ENCODE measurements at regions not wholly inside any gene's neighbourhood (a gene's known extent, or its start where the extent isn't known, plus 50 kb on each side); places are given as distances from the start of the nearest gene placed in this dataset.
"Not testable (repeated sequence)": the region's sequence is repeated elsewhere in the genome, so short reads cannot be mapped to it uniquely, and the experiment has no call there.

- Histone ChIP-seq H3K27ac (ENCODE audit: low read depth, low read length) (no peak overlapping the region), H3K4me3 (ENCODE audit: low read depth, low read length) (no peak overlapping the region), H3K27me3 (ENCODE audit: control insufficient read depth, insufficient read depth, low read length) (no peaks in the 10 kb centered on the region), H3K9me3 (ENCODE audit: control insufficient read depth, insufficient read depth, low read length) (no peaks in the 10 kb centered on the region)
- DNase-seq (ENCODE audit: low read depth, low spot score) = no peak
- POLR2A ChIA-PET = no interaction called here
- CTCF ChIA-PET = no interaction called here
- TF ChIP-seq, protein P1, sequence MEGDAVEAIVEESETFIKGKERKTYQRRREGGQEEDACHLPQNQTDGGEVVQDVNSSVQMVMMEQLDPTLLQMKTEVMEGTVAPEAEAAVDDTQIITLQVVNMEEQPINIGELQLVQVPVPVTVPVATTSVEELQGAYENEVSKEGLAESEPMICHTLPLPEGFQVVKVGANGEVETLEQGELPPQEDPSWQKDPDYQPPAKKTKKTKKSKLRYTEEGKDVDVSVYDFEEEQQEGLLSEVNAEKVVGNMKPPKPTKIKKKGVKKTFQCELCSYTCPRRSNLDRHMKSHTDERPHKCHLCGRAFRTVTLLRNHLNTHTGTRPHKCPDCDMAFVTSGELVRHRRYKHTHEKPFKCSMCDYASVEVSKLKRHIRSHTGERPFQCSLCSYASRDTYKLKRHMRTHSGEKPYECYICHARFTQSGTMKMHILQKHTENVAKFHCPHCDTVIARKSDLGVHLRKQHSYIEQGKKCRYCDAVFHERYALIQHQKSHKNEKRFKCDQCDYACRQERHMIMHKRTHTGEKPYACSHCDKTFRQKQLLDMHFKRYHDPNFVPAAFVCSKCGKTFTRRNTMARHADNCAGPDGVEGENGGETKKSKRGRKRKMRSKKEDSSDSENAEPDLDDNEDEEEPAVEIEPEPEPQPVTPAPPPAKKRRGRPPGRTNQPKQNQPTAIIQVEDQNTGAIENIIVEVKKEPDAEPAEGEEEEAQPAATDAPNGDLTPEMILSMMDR (IDR thresholded peaks at IDR 0.05; ENCODE audit: low read depth, low read length) = no peak
Measured at GRCh38 chr14:27634056-27634970, 1036.5 kb upstream of the NOVA1 start.

GRCh38 chr14:27640688-27641087 is 1042.9 kb upstream of the NOVA1 start:
- H3K4me3 ChIP-seq (ENCODE audit: low read depth, low read length); H3K27me3 ChIP-seq (ENCODE audit: control insufficient read depth, insufficient read depth, low read length); POLR2A ChIA-PET; DNase-seq (ENCODE audit: low read depth, low spot score); H3K9me3 ChIP-seq (ENCODE audit: control insufficient read depth, insufficient read depth, low read length); H3K27ac ChIP-seq (ENCODE audit: low read depth, low read length): not testable (repeated sequence)
- CTCF ChIA-PET = interaction anchor here (0.6 kb wide), 1 partner anchor 1255 kb away, joined by 3 read pairs; no protein-coding TSS in a partner anchor

DNA sequence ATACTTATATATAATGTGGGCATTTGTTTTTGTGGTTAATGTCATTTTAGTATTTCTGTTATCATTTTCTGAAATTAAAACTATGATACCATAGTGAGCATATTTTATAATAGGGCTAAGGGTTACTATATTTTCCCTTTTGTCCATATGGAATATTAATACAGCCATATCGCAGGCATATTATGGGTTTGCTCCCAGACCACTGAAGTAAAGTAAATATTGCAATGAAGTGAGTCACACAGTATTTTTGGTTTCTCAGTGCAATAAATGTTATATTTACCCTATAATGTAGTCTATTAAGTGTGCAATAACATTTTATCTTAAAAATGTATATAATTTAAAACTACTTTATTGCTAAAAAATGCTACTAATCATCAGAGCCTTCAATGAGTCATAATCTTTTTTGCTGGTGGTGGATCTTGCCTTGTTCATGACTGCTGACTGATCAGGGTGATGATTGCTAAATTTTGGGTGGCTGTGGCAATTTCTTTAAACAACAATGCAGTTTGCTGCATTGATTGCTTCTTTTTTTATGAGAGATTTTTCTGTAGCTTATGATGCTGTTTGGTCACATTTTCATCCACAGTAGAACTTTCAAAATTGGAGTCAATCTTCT is 1044.5 kb upstream of the NOVA1 start:
- TF ChIP-seq, protein P1 (IDR thresholded peaks at IDR 0.05; ENCODE audit: low read depth, low read length) = no peak
- H3K9me3 ChIP-seq (ENCODE audit: control insufficient read depth, insufficient read depth, low read length) = no peaks in the 10 kb centered on the region
- ChIA-PET POLR2A (no interaction called here), CTCF (no interaction called here)
- no peaks in the 10 kb centered on the region for H3K27me3 ChIP-seq (ENCODE audit: control insufficient read depth, insufficient read depth, low read length)
- no peak for DNase-seq (ENCODE audit: low read depth, low spot score)
- no peak overlapping the region for H3K4me3 ChIP-seq (ENCODE audit: low read depth, low read length)
- no peak overlapping the region for H3K27ac ChIP-seq (ENCODE audit: low read depth, low read length)

DNA sequence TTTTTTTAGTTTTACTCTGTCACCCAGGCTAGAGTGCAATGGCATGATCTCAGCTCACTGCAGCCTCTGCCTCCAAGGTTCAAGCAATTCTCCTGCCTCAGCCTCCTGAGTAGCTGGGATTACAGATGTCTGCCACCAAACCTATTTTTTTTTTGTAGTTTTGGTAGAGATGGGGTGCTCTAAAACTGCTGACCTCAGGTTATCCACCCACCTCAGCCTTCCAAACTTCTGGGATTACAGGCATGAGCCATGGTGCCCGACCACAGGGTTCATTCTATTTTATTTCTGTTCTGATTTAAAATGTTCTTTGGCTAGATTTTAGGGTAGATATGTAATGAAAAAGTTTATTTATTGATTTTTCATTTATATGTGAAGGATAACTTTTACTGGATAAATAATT is 1062.8 kb upstream of the NOVA1 start:
- TF ChIP-seq, protein P1 (IDR thresholded peaks at IDR 0.05; ENCODE audit: low read depth, low read length) = no peak
- H3K27me3 ChIP-seq (ENCODE audit: control insufficient read depth, insufficient read depth, low read length) = no peaks in the 10 kb centered on the region
- H3K9me3 ChIP-seq (ENCODE audit: control insufficient read depth, insufficient read depth, low read length) = 0 out of 2 replicates have a peak, but pooled peaks cover 2% of the 10 kb centered on the region
- POLR2A ChIA-PET = no interaction called here
- CTCF ChIA-PET = no interaction called here
- H3K4me3 ChIP-seq (ENCODE audit: low read depth, low read length) = no peak overlapping the region
- DNase-seq (ENCODE audit: low read depth, low spot score) = no peak
- no peak overlapping the region for H3K27ac ChIP-seq (ENCODE audit: low read depth, low read length)

- POLR2A ChIA-PET = no interaction called here
- H3K9me3 ChIP-seq (ENCODE audit: control insufficient read depth, insufficient read depth, low read length) = peaks cover 18% of the 10 kb centered on the region
- H3K27ac ChIP-seq (ENCODE audit: low read depth, low read length) = no peak overlapping the region
- DNase-seq (ENCODE audit: low read depth, low spot score) = no peak
- no peak overlapping the region for H3K4me3 ChIP-seq (ENCODE audit: low read depth, low read length)
- no peaks in the 10 kb centered on the region for H3K27me3 ChIP-seq (ENCODE audit: control insufficient read depth, insufficient read depth, low read length)
- CTCF ChIA-PET = no interaction called here
- TF ChIP-seq, protein P1 (IDR thresholded peaks at IDR 0.05; ENCODE audit: low read depth, low read length) = no peak
Measured at GRCh38 chr14:27668531-27668930, 1070.7 kb upstream of the NOVA1 start.
